GM23338 (cell line): ENCODE measurements at regions not wholly inside any gene's neighbourhood (a gene's known extent, or its start where the extent isn't known, plus 50 kb on each side); places are given as distances from the start of the nearest gene placed in this dataset.

Experiments used
- ATAC-seq: fragments of 200-7000 bp; cut with Tn5 transposase; 3 replicates; pipeline ENCODE4 v1.9.1; 2020
- DNase-seq: peaks from one replicate; pipeline ENCODE4 v3.0.0-alpha.2; 2015; ENCODE audit warnings: low spot score
- H2AFZ ChIP-seq: fragments of 200-600 bp; sonication (generic); 2 replicates; pipeline ENCODE4 v1.8.0; 2016; ENCODE audit warnings: antibody characterized with exemption, mild to moderate bottlenecking, moderate library complexity
- H3F3A ChIP-seq: fragments of 200-600 bp; sonication (generic); replicated peaks from 2 replicates; pipeline ENCODE4 v1.8.0; 2017; ENCODE audit warnings: antibody characterized with exemption, mixed run types, low read depth
- H3K27ac ChIP-seq: fragments of 200-600 bp; sonication (generic); 2 replicates; pipeline ENCODE4 v1.6.1; 2016; ENCODE audit warnings: low read depth
- H3K27me3 ChIP-seq: fragments of 200-600 bp; sonication (generic); 2 replicates; pipeline ENCODE4 v1.8.0; 2016; ENCODE audit warnings: mild to moderate bottlenecking, mixed run types, moderate library complexity; ENCODE audit not compliant: insufficient read depth
- H3K36me3 ChIP-seq: fragments of 200-600 bp; sonication (generic); 2 replicates; pipeline ENCODE4 v1.8.0; 2016; ENCODE audit warnings: mild to moderate bottlenecking; ENCODE audit not compliant: insufficient read depth
- H3K4me1 ChIP-seq: fragments of 200-600 bp; sonication (generic); 2 replicates; pipeline ENCODE4 v1.8.0; 2016; ENCODE audit warnings: mild to moderate bottlenecking, moderate library complexity; ENCODE audit not compliant: insufficient read depth
- H3K4me2 ChIP-seq: fragments of 200-600 bp; sonication (generic); 2 replicates; pipeline ENCODE4 v1.7.1; 2017; ENCODE audit warnings: mixed run types
- H3K4me3 ChIP-seq: fragments of 200-600 bp; sonication (generic); 2 replicates; pipeline ENCODE4 v1.6.1; 2016; ENCODE audit warnings: mixed run types
- H3K79me2 ChIP-seq: fragments of 200-600 bp; sonication (generic); replicated peaks from 2 replicates; pipeline ENCODE4 v1.8.0; 2017; ENCODE audit warnings: mild to moderate bottlenecking; ENCODE audit not compliant: insufficient read depth
- H3K9me2 ChIP-seq: fragments of 200-600 bp; sonication (generic); 2 replicates; pipeline ENCODE4 v1.8.0; 2017; ENCODE audit not compliant: insufficient read depth
- H4K20me1 ChIP-seq: fragments of 200-600 bp; sonication (generic); replicated peaks from 2 replicates; pipeline ENCODE4 v1.8.0; 2017; ENCODE audit warnings: mild to moderate bottlenecking; ENCODE audit not compliant: insufficient read depth
- H3K27ac Mint-ChIP-seq: 2 replicates; pipeline ENCODE4 v1.8.0; 2020; ENCODE audit warnings: inconsistent platforms, mild to moderate bottlenecking, moderate library complexity, mixed read lengths
- H3K27me3 Mint-ChIP-seq: 3 replicates; pipeline ENCODE4 v1.8.0; 2022; ENCODE audit warnings: low read depth, mild to moderate bottlenecking, moderate library complexity, mixed read lengths, inconsistent platforms; ENCODE audit not compliant: insufficient read depth, poor library complexity
- H3K36me3 Mint-ChIP-seq: 3 replicates; pipeline ENCODE4 v1.8.0; 2021; ENCODE audit warnings: low read depth, mild to moderate bottlenecking, inconsistent platforms, moderate library complexity, mixed read lengths
- H3K4me1 Mint-ChIP-seq: 3 replicates; pipeline ENCODE4 v1.8.0; 2020; ENCODE audit warnings: mild to moderate bottlenecking, inconsistent platforms, mixed read lengths
- H3K4me3 Mint-ChIP-seq: 3 replicates; pipeline ENCODE4 v1.8.0; 2021; ENCODE audit warnings: moderate library complexity, mild to moderate bottlenecking, inconsistent platforms, mixed read lengths
- H3K9me3 Mint-ChIP-seq: 3 replicates; pipeline ENCODE4 v1.8.0; 2020; ENCODE audit warnings: moderate library complexity, mild to moderate bottlenecking, inconsistent platforms, mixed read lengths
- CREB1 ChIP-seq: fragments of 250-450 bp; sonication (Bioruptor Pico); IDR thresholded peaks from 2 replicates; pipeline ENCODE4 v1.5.0; 2020; ENCODE audit warnings: low read depth, mild to moderate bottlenecking, moderate library complexity
- EZH2 ChIP-seq: fragments of 200-600 bp; sonication (generic); IDR thresholded peaks from one replicate; pipeline ENCODE4 v1.8.0; 2017; ENCODE audit warnings: antibody characterized with exemption, mild to moderate bottlenecking, low read depth; ENCODE audit not compliant: unreplicated experiment
- EZH2phosphoT487 ChIP-seq: fragments of 200-600 bp; sonication (generic); IDR thresholded peaks from one replicate; pipeline ENCODE4 v1.8.1; 2018; ENCODE audit warnings: antibody characterized with exemption; ENCODE audit not compliant: unreplicated experiment
- JUNB ChIP-seq: IDR thresholded peaks from one replicate; pipeline ENCODE4 v1.6.1; 2016; ENCODE audit warnings: antibody characterized with exemption; ENCODE audit not compliant: unreplicated experiment
- NANOG ChIP-seq: IDR thresholded peaks from 2 replicates; pipeline ENCODE4 v1.6.1; 2016; ENCODE audit warnings: antibody characterized with exemption, borderline replicate concordance
- POLR2AphosphoS5 ChIP-seq: IDR thresholded peaks from 2 replicates; pipeline ENCODE4 v1.6.1; 2016; ENCODE audit warnings: antibody characterized with exemption, low read depth
- STAT1 ChIP-seq: IDR thresholded peaks from one replicate; pipeline ENCODE4 v1.6.1; 2016; ENCODE audit warnings: antibody characterized with exemption; ENCODE audit not compliant: unreplicated experiment
- ZNF114 ChIP-seq: fragments of 250-450 bp; sonication (Bioruptor Pico); IDR thresholded peaks from 2 replicates; pipeline ENCODE4 v1.5.0; 2020; ENCODE audit warnings: mild to moderate bottlenecking, moderate library complexity
- TF ChIP-seq, protein P1 (sequence below): fragments of 250-450 bp; sonication (Bioruptor Pico); IDR thresholded peaks from 2 replicates; pipeline ENCODE4 v1.5.0; 2020; ENCODE audit warnings: mild to moderate bottlenecking, moderate library complexity
- TF ChIP-seq, protein P2 (sequence below): IDR thresholded peaks from one replicate; pipeline ENCODE4 v1.6.1; 2018; ENCODE audit warnings: antibody characterized with exemption; ENCODE audit not compliant: unreplicated experiment
- TF ChIP-seq, protein P3 (sequence below): IDR thresholded peaks from 2 replicates; pipeline ENCODE4 v1.6.1; 2016; ENCODE audit warnings: antibody characterized with exemption
- TF ChIP-seq, protein P4 (sequence below), 2 experiments: fragments of 200-600 bp in 1 of 2; sonication (generic) in 1 of 2; conservative IDR thresholded peaks; 2 replicates each; pipeline versions ENCODE4 v1.5.1 to v1.6.1; 2016 to 2017; ENCODE audit warnings: antibody characterized with exemption in 2 of 2, low read depth in 2 of 2, mild to moderate bottlenecking in 2 of 2, moderate library complexity in 1 of 2

DNA sequence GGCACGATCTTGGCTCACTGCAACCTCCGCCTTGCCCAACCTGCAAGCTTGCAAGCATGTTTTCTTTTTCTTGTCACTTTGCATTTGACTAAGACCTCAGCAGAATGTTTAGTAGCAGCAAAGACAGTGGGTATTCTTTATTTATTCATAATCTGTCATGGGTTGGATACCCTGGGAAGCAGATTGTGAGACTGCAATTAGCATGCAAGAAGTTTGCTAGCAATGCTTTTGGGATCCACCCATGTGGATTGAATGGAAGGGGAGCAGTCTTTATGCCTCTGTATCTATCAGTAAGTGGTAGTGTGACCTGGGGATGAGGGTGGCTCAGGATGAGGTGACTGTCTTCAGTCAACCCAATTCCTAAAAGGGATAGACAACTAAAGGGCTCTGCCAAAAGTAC is 166.7 kb downstream of the RAP2B start:
- no peaks in the 10 kb centered on the region for H3K27me3 ChIP-seq
- H2AFZ ChIP-seq, result no peak overlapping the region
- H4K20me1 ChIP-seq, result no peaks in the 10 kb centered on the region
- H3K79me2 ChIP-seq, result no peaks in the 10 kb centered on the region
- no peaks in the 10 kb centered on the region for H3K36me3 Mint-ChIP-seq
- H3K9me3 Mint-ChIP-seq, result no peaks in the 10 kb centered on the region; the same call in 2 of the 3 replicates
- no peaks in the 10 kb centered on the region for H3F3A ChIP-seq
- DNase-seq (no peak), ATAC-seq (no peak)
- H3K27me3 Mint-ChIP-seq, result peaks cover 2% of the 10 kb centered on the region
- no peak overlapping the region for H3K27ac Mint-ChIP-seq
- H3K4me1 Mint-ChIP-seq, result no peaks in the 10 kb centered on the region
- no peak overlapping the region for H3K4me2 ChIP-seq
- H3K4me1 ChIP-seq, result no peaks in the 10 kb centered on the region
- no peak overlapping the region for H3K4me3 ChIP-seq
- no peaks in the 10 kb centered on the region for H3K9me2 ChIP-seq
- TF ChIP-seq EZH2phosphoT487 (no peak), STAT1 (no peak), ZNF114 (CRISPR knock-in tag) (no peak), CREB1 (CRISPR knock-in tag) (no peak), POLR2AphosphoS5 (no peak), JUNB (no peak), NANOG (no peak), EZH2 (no peak)
- TF ChIP-seq, protein P1, sequence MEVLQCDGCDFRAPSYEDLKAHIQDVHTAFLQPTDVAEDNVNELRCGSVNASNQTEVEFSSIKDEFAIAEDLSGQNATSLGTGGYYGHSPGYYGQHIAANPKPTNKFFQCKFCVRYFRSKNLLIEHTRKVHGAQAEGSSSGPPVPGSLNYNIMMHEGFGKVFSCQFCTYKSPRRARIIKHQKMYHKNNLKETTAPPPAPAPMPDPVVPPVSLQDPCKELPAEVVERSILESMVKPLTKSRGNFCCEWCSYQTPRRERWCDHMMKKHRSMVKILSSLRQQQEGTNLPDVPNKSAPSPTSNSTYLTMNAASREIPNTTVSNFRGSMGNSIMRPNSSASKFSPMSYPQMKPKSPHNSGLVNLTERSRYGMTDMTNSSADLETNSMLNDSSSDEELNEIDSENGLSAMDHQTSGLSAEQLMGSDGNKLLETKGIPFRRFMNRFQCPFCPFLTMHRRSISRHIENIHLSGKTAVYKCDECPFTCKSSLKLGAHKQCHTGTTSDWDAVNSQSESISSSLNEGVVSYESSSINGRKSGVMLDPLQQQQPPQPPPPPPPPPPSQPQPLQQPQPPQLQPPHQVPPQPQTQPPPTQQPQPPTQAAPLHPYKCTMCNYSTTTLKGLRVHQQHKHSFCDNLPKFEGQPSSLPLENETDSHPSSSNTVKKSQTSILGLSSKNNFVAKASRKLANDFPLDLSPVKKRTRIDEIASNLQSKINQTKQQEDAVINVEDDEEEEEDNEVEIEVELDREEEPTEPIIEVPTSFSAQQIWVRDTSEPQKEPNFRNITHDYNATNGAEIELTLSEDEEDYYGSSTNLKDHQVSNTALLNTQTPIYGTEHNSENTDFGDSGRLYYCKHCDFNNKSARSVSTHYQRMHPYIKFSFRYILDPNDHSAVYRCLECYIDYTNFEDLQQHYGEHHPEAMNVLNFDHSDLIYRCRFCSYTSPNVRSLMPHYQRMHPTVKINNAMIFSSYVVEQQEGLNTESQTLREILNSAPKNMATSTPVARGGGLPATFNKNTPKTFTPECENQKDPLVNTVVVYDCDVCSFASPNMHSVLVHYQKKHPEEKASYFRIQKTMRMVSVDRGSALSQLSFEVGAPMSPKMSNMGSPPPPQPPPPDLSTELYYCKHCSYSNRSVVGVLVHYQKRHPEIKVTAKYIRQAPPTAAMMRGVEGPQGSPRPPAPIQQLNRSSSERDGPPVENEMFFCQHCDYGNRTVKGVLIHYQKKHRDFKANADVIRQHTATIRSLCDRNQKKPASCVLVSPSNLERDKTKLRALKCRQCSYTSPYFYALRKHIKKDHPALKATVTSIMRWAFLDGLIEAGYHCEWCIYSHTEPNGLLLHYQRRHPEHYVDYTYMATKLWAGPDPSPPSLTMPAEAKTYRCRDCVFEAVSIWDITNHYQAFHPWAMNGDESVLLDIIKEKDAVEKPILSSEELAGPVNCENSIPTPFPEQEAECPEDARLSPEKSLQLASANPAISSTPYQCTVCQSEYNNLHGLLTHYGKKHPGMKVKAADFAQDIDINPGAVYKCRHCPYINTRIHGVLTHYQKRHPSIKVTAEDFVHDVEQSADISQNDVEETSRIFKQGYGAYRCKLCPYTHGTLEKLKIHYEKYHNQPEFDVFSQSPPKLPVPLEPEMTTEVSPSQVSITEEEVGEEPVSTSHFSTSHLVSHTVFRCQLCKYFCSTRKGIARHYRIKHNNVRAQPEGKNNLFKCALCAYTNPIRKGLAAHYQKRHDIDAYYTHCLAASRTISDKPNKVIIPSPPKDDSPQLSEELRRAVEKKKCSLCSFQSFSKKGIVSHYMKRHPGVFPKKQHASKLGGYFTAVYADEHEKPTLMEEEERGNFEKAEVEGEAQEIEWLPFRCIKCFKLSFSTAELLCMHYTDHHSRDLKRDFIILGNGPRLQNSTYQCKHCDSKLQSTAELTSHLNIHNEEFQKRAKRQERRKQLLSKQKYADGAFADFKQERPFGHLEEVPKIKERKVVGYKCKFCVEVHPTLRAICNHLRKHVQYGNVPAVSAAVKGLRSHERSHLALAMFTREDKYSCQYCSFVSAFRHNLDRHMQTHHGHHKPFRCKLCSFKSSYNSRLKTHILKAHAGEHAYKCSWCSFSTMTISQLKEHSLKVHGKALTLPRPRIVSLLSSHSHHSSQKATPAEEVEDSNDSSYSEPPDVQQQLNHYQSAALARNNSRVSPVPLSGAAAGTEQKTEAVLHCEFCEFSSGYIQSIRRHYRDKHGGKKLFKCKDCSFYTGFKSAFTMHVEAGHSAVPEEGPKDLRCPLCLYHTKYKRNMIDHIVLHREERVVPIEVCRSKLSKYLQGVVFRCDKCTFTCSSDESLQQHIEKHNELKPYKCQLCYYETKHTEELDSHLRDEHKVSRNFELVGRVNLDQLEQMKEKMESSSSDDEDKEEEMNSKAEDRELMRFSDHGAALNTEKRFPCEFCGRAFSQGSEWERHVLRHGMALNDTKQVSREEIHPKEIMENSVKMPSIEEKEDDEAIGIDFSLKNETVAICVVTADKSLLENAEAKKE (CRISPR knock-in tag), result no peak
- TF ChIP-seq, protein P2, sequence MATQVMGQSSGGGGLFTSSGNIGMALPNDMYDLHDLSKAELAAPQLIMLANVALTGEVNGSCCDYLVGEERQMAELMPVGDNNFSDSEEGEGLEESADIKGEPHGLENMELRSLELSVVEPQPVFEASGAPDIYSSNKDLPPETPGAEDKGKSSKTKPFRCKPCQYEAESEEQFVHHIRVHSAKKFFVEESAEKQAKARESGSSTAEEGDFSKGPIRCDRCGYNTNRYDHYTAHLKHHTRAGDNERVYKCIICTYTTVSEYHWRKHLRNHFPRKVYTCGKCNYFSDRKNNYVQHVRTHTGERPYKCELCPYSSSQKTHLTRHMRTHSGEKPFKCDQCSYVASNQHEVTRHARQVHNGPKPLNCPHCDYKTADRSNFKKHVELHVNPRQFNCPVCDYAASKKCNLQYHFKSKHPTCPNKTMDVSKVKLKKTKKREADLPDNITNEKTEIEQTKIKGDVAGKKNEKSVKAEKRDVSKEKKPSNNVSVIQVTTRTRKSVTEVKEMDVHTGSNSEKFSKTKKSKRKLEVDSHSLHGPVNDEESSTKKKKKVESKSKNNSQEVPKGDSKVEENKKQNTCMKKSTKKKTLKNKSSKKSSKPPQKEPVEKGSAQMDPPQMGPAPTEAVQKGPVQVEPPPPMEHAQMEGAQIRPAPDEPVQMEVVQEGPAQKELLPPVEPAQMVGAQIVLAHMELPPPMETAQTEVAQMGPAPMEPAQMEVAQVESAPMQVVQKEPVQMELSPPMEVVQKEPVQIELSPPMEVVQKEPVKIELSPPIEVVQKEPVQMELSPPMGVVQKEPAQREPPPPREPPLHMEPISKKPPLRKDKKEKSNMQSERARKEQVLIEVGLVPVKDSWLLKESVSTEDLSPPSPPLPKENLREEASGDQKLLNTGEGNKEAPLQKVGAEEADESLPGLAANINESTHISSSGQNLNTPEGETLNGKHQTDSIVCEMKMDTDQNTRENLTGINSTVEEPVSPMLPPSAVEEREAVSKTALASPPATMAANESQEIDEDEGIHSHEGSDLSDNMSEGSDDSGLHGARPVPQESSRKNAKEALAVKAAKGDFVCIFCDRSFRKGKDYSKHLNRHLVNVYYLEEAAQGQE, result no peak
- TF ChIP-seq, protein P3, sequence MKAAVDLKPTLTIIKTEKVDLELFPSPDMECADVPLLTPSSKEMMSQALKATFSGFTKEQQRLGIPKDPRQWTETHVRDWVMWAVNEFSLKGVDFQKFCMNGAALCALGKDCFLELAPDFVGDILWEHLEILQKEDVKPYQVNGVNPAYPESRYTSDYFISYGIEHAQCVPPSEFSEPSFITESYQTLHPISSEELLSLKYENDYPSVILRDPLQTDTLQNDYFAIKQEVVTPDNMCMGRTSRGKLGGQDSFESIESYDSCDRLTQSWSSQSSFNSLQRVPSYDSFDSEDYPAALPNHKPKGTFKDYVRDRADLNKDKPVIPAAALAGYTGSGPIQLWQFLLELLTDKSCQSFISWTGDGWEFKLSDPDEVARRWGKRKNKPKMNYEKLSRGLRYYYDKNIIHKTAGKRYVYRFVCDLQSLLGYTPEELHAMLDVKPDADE, result no peak
- TF ChIP-seq, protein P4, sequence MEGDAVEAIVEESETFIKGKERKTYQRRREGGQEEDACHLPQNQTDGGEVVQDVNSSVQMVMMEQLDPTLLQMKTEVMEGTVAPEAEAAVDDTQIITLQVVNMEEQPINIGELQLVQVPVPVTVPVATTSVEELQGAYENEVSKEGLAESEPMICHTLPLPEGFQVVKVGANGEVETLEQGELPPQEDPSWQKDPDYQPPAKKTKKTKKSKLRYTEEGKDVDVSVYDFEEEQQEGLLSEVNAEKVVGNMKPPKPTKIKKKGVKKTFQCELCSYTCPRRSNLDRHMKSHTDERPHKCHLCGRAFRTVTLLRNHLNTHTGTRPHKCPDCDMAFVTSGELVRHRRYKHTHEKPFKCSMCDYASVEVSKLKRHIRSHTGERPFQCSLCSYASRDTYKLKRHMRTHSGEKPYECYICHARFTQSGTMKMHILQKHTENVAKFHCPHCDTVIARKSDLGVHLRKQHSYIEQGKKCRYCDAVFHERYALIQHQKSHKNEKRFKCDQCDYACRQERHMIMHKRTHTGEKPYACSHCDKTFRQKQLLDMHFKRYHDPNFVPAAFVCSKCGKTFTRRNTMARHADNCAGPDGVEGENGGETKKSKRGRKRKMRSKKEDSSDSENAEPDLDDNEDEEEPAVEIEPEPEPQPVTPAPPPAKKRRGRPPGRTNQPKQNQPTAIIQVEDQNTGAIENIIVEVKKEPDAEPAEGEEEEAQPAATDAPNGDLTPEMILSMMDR (conservative IDR thresholded peaks at IDR 0.05; ENCODE audit: low read depth in 2 of 2), result no peak
- H3K4me3 Mint-ChIP-seq, result no peak overlapping the region
- no peak overlapping the region for H3K27ac ChIP-seq
- H3K36me3 ChIP-seq, result no peaks in the 10 kb centered on the region
